ENCODE measurements at regions not wholly inside any gene's neighbourhood (a gene's known extent, or its start where the extent isn't known, plus 50 kb on each side); places are given as distances from the start of the nearest gene placed in this dataset.

DNA sequence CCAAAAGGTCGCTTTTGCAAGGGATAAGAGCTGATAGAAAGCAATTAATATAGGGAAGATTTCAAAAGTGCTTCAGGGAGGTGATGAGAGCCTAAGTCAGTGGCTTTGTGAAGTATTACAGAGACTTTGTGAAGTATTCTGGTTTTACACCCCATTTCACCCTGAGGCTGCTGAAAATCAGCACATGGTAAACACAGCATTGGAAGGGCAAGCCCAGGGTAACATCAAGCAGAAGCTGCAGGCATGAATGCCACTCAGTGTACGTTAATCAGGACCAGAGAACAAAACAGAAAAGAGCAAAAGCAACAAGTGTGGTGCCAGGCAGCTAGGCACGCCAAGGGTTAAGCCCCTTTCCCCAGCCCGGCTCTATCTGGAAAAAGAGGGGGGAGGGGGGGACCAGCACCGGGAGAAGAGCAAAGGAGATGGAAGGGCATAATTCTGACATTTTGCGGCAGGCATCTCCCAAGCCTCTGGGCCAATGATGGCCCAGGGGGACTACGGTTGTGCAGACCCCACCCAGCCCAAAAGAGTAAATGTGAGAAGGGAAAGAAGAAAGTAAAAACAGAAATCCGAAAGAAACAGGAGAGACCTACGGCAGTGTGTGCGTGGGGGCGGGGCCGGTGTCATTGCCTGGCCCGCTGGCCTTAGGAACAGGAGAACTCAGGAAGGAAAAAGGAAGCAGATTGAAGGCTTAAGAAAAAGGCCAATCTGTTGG is 58.9 kb downstream of the DHRS2 start:
- TF ChIP-seq FOXM1 (IDR thresholded peaks at IDR 0.05; ENCODE audit: borderline replicate concordance) = no peak
- TF ChIP-seq CTBP1 (IDR thresholded peaks at IDR 0.05; ENCODE audit: borderline replicate concordance) = no peak
- no peak for TF ChIP-seq BHLHE40 (IDR thresholded peaks at IDR 0.05; ENCODE audit: borderline replicate concordance)
- no peak for TF ChIP-seq SUZ12 (IDR thresholded peaks at IDR 0.05)
- TF ChIP-seq SP1 (IDR thresholded peaks at IDR 0.05) = no peak

Data from HEK293T (cell line).